CD8-positive, alpha-beta memory T cell (primary cell): ENCODE measurements at regions not wholly inside any gene's neighbourhood (a gene's known extent, or its start where the extent isn't known, plus 50 kb on each side); places are given as distances from the start of the nearest gene placed in this dataset.

ENCODE experiments used
- CTCF ChIA-PET: fragments of 350-600 bp; sonication (Branson Sonifier 250); formaldehyde crosslinking; loops from one replicate; lab custom pipeline; 2021; ENCODE audit warnings: antibody characterized with exemption; lab: Charles Lee
- POLR2A ChIA-PET: fragments of 350-600 bp; sonication (Branson Sonifier 250); formaldehyde crosslinking; loops from one replicate; lab custom pipeline; 2021; ENCODE audit warnings: antibody characterized with exemption; lab: Charles Lee
- DNase-seq, 5 donors: peaks; one replicate each; pipeline versions ENCODE4 v3.0.0 to v3.0.0-alpha.2; 2020 to 2022; ENCODE audit warnings: mixed read lengths in 1 of 5
- H3K27ac ChIP-seq: one replicate; pipeline ENCODE4 v1.7.0; 2013; ENCODE audit warnings: low read depth, mild to moderate bottlenecking, low read length, moderate library complexity
- H3K27me3 ChIP-seq: 2 replicates; pipeline ENCODE4 v1.7.0; 2013; ENCODE audit warnings: low read length, mild to moderate bottlenecking; ENCODE audit not compliant: insufficient read depth, poor library complexity, severe bottlenecking
- H3K36me3 ChIP-seq: 2 replicates; pipeline ENCODE4 v1.7.0; 2013; ENCODE audit warnings: mild to moderate bottlenecking, low read length, moderate library complexity; ENCODE audit not compliant: insufficient read depth
- H3K4me1 ChIP-seq: 2 replicates; pipeline ENCODE4 v1.7.0; 2013; ENCODE audit warnings: mild to moderate bottlenecking, low read length, moderate library complexity; ENCODE audit not compliant: insufficient read depth
- H3K4me3 ChIP-seq: 2 replicates; pipeline ENCODE4 v1.7.0; 2013; ENCODE audit warnings: mild to moderate bottlenecking, low read length
- H3K9me3 ChIP-seq: 2 replicates; pipeline ENCODE4 v1.7.0; 2013; ENCODE audit warnings: mild to moderate bottlenecking, low read length
- H3K27ac Mint-ChIP-seq, 8 donors: one replicate each; pipeline ENCODE4 v1.8.0; 2020 to 2021; ENCODE audit warnings: mixed read lengths in 8 of 8, mild to moderate bottlenecking in 6 of 8, inconsistent platforms in 3 of 8, moderate library complexity in 3 of 8
- H3K27me3 Mint-ChIP-seq, 2 donors: one replicate each; pipeline ENCODE4 v1.8.0; 2020 to 2021; ENCODE audit warnings: mixed read lengths in 2 of 2, mild to moderate bottlenecking in 1 of 2, moderate library complexity in 1 of 2
- H3K36me3 Mint-ChIP-seq, 3 donors: one replicate each; pipeline ENCODE4 v1.8.0; 2020 to 2021; ENCODE audit warnings: mixed read lengths in 3 of 3, inconsistent platforms in 1 of 3, mild to moderate bottlenecking in 1 of 3
- H3K4me1 Mint-ChIP-seq, 3 donors: one replicate each; pipeline ENCODE4 v1.8.0; 2020 to 2021; ENCODE audit warnings: mixed read lengths in 3 of 3, inconsistent platforms in 1 of 3, mild to moderate bottlenecking in 1 of 3
- H3K4me3 Mint-ChIP-seq, 7 donors: one replicate each; pipeline ENCODE4 v1.8.0; 2020 to 2021; ENCODE audit warnings: mixed read lengths in 7 of 7, mild to moderate bottlenecking in 6 of 7, moderate library complexity in 4 of 7, inconsistent platforms in 2 of 7
- H3K9me3 Mint-ChIP-seq, 5 donors: one replicate each; pipeline ENCODE4 v1.8.0; 2020 to 2022; ENCODE audit warnings: mixed read lengths in 5 of 5, mild to moderate bottlenecking in 3 of 5, moderate library complexity in 2 of 5, inconsistent platforms in 1 of 5

- ChIA-PET POLR2A (no interaction called here), CTCF (interaction anchor here (1.0 kb wide), 1 partner anchor 415 kb away, joined by 3 read pairs; no protein-coding TSS in a partner anchor)
- Histone ChIP-seq H3K4me3 (no peak overlapping the region), H3K4me1 (no peaks in the 10 kb centered on the region), H3K9me3 (no peaks in the 10 kb centered on the region), H3K27ac (no peak overlapping the region), H3K27me3 (no peaks in the 10 kb centered on the region), H3K36me3 (no peaks in the 10 kb centered on the region)
- H3K9me3 Mint-ChIP-seq, result no peaks in the 10 kb centered on the region
- no peak for DNase-seq
- no peak overlapping the region for H3K4me3 Mint-ChIP-seq
- H3K27me3 Mint-ChIP-seq, result peaks cover 0 to 9% of the 10 kb centered on the region in 2 donors
- H3K36me3 Mint-ChIP-seq, result peaks cover 0 to 2% (median 0%) of the 10 kb centered on the region in 3 donors
- H3K4me1 Mint-ChIP-seq, result no peaks in the 10 kb centered on the region
- H3K27ac Mint-ChIP-seq, result no peak overlapping the region
Observed at GRCh38 chr2:237156857-237157779, 71.4 kb downstream of the COPS8 start.

- Histone ChIP-seq H3K9me3 (no peaks in the 10 kb centered on the region), H3K4me1 (no peaks in the 10 kb centered on the region), H3K36me3 (no peaks in the 10 kb centered on the region), H3K27ac (no peak overlapping the region), H3K4me3 (no peak overlapping the region), H3K27me3 (no peaks in the 10 kb centered on the region)
- Mint-ChIP-seq H3K4me3 (no peak overlapping the region), H3K36me3 (peaks cover 0 to 2% (median 0%) of the 10 kb centered on the region in 3 donors), H3K4me1 (no peaks in the 10 kb centered on the region), H3K27me3 (peaks cover 0 to 9% of the 10 kb centered on the region in 2 donors), H3K27ac (no peak overlapping the region), H3K9me3 (no peaks in the 10 kb centered on the region)
- ChIA-PET CTCF (interaction anchor here (1.0 kb wide), 1 partner anchor 414 kb away, joined by 3 read pairs; no protein-coding TSS in a partner anchor), POLR2A (no interaction called here)
- DNase-seq, result no peak
Observed at GRCh38 chr2:237157780-237158102, 72.1 kb downstream of the COPS8 start.

- Histone ChIP-seq H3K4me1 (no peaks in the 10 kb centered on the region), H3K4me3 (no peak overlapping the region), H3K9me3 (no peaks in the 10 kb centered on the region), H3K36me3 (no peaks in the 10 kb centered on the region), H3K27ac (no peak overlapping the region), H3K27me3 (no peaks in the 10 kb centered on the region)
- Mint-ChIP-seq H3K4me1 (no peaks in the 10 kb centered on the region), H3K27me3 (peaks cover 0 to 9% of the 10 kb centered on the region in 2 donors), H3K9me3 (no peaks in the 10 kb centered on the region), H3K36me3 (peaks cover 0 to 2% (median 0%) of the 10 kb centered on the region in 3 donors), H3K4me3 (no peak overlapping the region), H3K27ac (no peak overlapping the region)
- CTCF ChIA-PET, result interaction anchor here (1.0 kb wide), 1 partner anchor 413 kb away, joined by 3 read pairs; no protein-coding TSS in a partner anchor
- POLR2A ChIA-PET, result no interaction called here
- no peak for DNase-seq
Observed at GRCh38 chr2:237158194-237158593, 72.5 kb downstream of the COPS8 start.

- H3K27me3 Mint-ChIP-seq, result peaks cover 0 to 9% of the 10 kb centered on the region in 2 donors
- POLR2A ChIA-PET, result no interaction called here
Observed at GRCh38 chr2:237159006-237159911, 73.6 kb downstream of the COPS8 start.

GRCh38 chr2:237160271-237160919 lies 74.7 kb downstream of the COPS8 start:
- H3K36me3 Mint-ChIP-seq, result peaks cover 0 to 2% (median 0%) of the 10 kb centered on the region in 3 donors
- H3K36me3 ChIP-seq, result no peaks in the 10 kb centered on the region
- H3K27me3 ChIP-seq, result no peaks in the 10 kb centered on the region
- no peak overlapping the region for H3K4me3 ChIP-seq
- no peaks in the 10 kb centered on the region for H3K9me3 ChIP-seq
- H3K9me3 Mint-ChIP-seq, result no peaks in the 10 kb centered on the region
- no peak overlapping the region for H3K4me3 Mint-ChIP-seq
- H3K27me3 Mint-ChIP-seq, result peaks cover 9 to 11% of the 10 kb centered on the region in 2 donors
- POLR2A ChIA-PET, result no interaction called here
- no peak overlapping the region for H3K27ac Mint-ChIP-seq
- H3K27ac ChIP-seq, result no peak overlapping the region
- CTCF ChIA-PET, result no interaction called here
- no peak for DNase-seq
- H3K4me1 ChIP-seq, result no peaks in the 10 kb centered on the region
- no peaks in the 10 kb centered on the region for H3K4me1 Mint-ChIP-seq

More at GRCh38 chr2:237159006-237159911, 73.6 kb downstream of the COPS8 start:
- no peaks in the 10 kb centered on the region for H3K27me3 ChIP-seq
- CTCF ChIA-PET, result interaction anchor here (0.6 kb wide), 1 partner anchor 412 kb away, joined by 3 read pairs; no protein-coding TSS in a partner anchor
- H3K36me3 ChIP-seq, result no peaks in the 10 kb centered on the region
- no peak for DNase-seq
- no peaks in the 10 kb centered on the region for H3K4me1 ChIP-seq
- no peaks in the 10 kb centered on the region for H3K9me3 Mint-ChIP-seq
- H3K4me3 Mint-ChIP-seq, result no peak overlapping the region
- H3K4me1 Mint-ChIP-seq, result no peaks in the 10 kb centered on the region
- H3K27ac ChIP-seq, result no peak overlapping the region
- H3K4me3 ChIP-seq, result no peak overlapping the region
- no peaks in the 10 kb centered on the region for H3K9me3 ChIP-seq
- peaks cover 0 to 2% (median 0%) of the 10 kb centered on the region in 3 donors for H3K36me3 Mint-ChIP-seq
- H3K27ac Mint-ChIP-seq, result peak overlapping the region in 1 of 8 donors; percentile 34

- Histone ChIP-seq H3K27me3 (no peaks in the 10 kb centered on the region), H3K4me3 (no peak overlapping the region), H3K27ac (no peak overlapping the region), H3K4me1 (no peaks in the 10 kb centered on the region), H3K9me3 (no peaks in the 10 kb centered on the region), H3K36me3 (no peaks in the 10 kb centered on the region)
- H3K4me1 Mint-ChIP-seq, result no peaks in the 10 kb centered on the region
- H3K9me3 Mint-ChIP-seq, result no peaks in the 10 kb centered on the region
- no peak overlapping the region for H3K4me3 Mint-ChIP-seq
- peaks cover 0 to 2% (median 0%) of the 10 kb centered on the region in 3 donors for H3K36me3 Mint-ChIP-seq
- CTCF ChIA-PET, result no interaction called here
- no peak for DNase-seq
- peaks cover 14 to 18% of the 10 kb centered on the region in 2 donors for H3K27me3 Mint-ChIP-seq
- POLR2A ChIA-PET, result no interaction called here
- H3K27ac Mint-ChIP-seq, result no peak overlapping the region
Observed at GRCh38 chr2:237161189-237161588, 75.5 kb downstream of the COPS8 start.

GRCh38 chr2:237162959-237163358 lies 77.3 kb downstream of the COPS8 start:
- no peak overlapping the region for H3K27ac ChIP-seq
- H3K4me1 Mint-ChIP-seq, result no peaks in the 10 kb centered on the region
- ChIA-PET CTCF (no interaction called here), POLR2A (interaction anchor here (0.6 kb wide), 1 partner anchor 703 kb away, joined by 3 read pairs; no protein-coding TSS in a partner anchor)
- H3K4me1 ChIP-seq, result no peaks in the 10 kb centered on the region
- H3K4me3 ChIP-seq, result no peak overlapping the region
- H3K36me3 ChIP-seq, result no peaks in the 10 kb centered on the region
- no peak for DNase-seq
- H3K9me3 Mint-ChIP-seq, result peaks cover 0 to 2% (median under 1%) of the 10 kb centered on the region in 5 donors
- H3K27me3 ChIP-seq, result no peaks in the 10 kb centered on the region
- no peaks in the 10 kb centered on the region for H3K9me3 ChIP-seq
- H3K4me3 Mint-ChIP-seq, result no peak overlapping the region
- H3K36me3 Mint-ChIP-seq, result no peaks in the 10 kb centered on the region
- no peak overlapping the region for H3K27ac Mint-ChIP-seq
- peaks cover 14 to 31% of the 10 kb centered on the region in 2 donors for H3K27me3 Mint-ChIP-seq
